WTC11 (cell line): ENCODE measurements at regions not wholly inside any gene's neighbourhood (a gene's known extent, or its start where the extent isn't known, plus 50 kb on each side); places are given as distances from the start of the nearest gene placed in this dataset.
"Not testable (repeated sequence)": the region's sequence is repeated elsewhere in the genome, so short reads cannot be mapped to it uniquely, and the experiment has no call there.

Source experiments
- ATAC-seq: fragments of 200-7000 bp; cut with Tn5 transposase; 2 replicates; pipeline ENCODE4 v1.10.0; 2021; ENCODE audit warnings: mild to moderate bottlenecking, moderate library complexity
- CTCF ChIA-PET: fragments of 300-600 bp; sonication (Branson Sonifier 250); formaldehyde crosslinking; loops from one replicate; lab custom pipeline; 2021; ENCODE audit warnings: antibody characterized with exemption; lab: Charles Lee
- POLR2A ChIA-PET: fragments of 350-600 bp; sonication (Branson Sonifier 250); formaldehyde crosslinking; loops from one replicate; lab custom pipeline; 2021; ENCODE audit warnings: antibody characterized with exemption; lab: Charles Lee
- DNase-seq: peaks from one replicate; pipeline ENCODE4 v3.0.0; 2021; ENCODE audit warnings: low spot score
- H3K27ac Mint-ChIP-seq: 2 replicates; pipeline ENCODE4 v1.8.0; 2021; ENCODE audit warnings: mixed read lengths
- H3K27me3 Mint-ChIP-seq: 2 replicates; pipeline ENCODE4 v1.8.0; 2021; ENCODE audit warnings: low read depth, mild to moderate bottlenecking, moderate library complexity, mixed read lengths
- H3K36me3 Mint-ChIP-seq: 2 replicates; pipeline ENCODE4 v1.8.0; 2021; ENCODE audit warnings: mixed read lengths
- H3K4me1 Mint-ChIP-seq: 2 replicates; pipeline ENCODE4 v1.8.0; 2022; ENCODE audit warnings: mixed read lengths
- H3K4me3 Mint-ChIP-seq: 2 replicates; pipeline ENCODE4 v1.8.0; 2021; ENCODE audit warnings: mild to moderate bottlenecking, moderate library complexity, mixed read lengths
- H3K9me3 Mint-ChIP-seq: 2 replicates; pipeline ENCODE4 v1.8.0; 2021; ENCODE audit warnings: mixed read lengths
- AFF4 ChIP-seq: sonication (generic); formaldehyde crosslinking; IDR thresholded peaks from 2 replicates; pipeline ENCODE4 v1.8.1; 2023; ENCODE audit warnings: mild to moderate bottlenecking, missing genetic modification reagents, borderline replicate concordance
- AR ChIP-seq: fragments of 250-450 bp; sonication (Bioruptor Pico); IDR thresholded peaks from 2 replicates; pipeline ENCODE4 v1.9.0; 2021; ENCODE audit warnings: mild to moderate bottlenecking
- CTCF ChIP-seq: fragments of 200-600 bp; IDR thresholded peaks from 2 replicates; pipeline ENCODE4 v1.8.0; 2022; ENCODE audit warnings: antibody characterized with exemption
- FOXJ3 ChIP-seq: sonication (generic); formaldehyde crosslinking; IDR thresholded peaks from 2 replicates; pipeline ENCODE4 v1.9.0; 2021; ENCODE audit warnings: missing genetic modification reagents, mild to moderate bottlenecking, borderline replicate concordance
- NR2C2 ChIP-seq: sonication (generic); formaldehyde crosslinking; IDR thresholded peaks from 2 replicates; pipeline ENCODE4 v1.8.0; 2022; ENCODE audit warnings: mild to moderate bottlenecking, missing genetic modification reagents
- PRRX2 ChIP-seq: fragments of 250-450 bp; sonication (Bioruptor Pico); IDR thresholded peaks from 2 replicates; pipeline ENCODE4 v1.8.0; 2021; ENCODE audit warnings: mild to moderate bottlenecking
- STAT6 ChIP-seq: sonication (generic); formaldehyde crosslinking; conservative IDR thresholded peaks from 2 replicates; pipeline ENCODE4 v1.8.1; 2023; ENCODE audit warnings: mild to moderate bottlenecking, low read depth, missing genetic modification reagents, moderate library complexity
- ZNF121 ChIP-seq: sonication (generic); formaldehyde crosslinking; IDR thresholded peaks from 2 replicates; pipeline ENCODE4 v1.8.0; 2023; ENCODE audit warnings: missing genetic modification reagents

GRCh38 chr6:66508433-66508832 lies 801.4 kb upstream of the EYS start:
- ChIA-PET POLR2A (no interaction called here), CTCF (no interaction called here)
- no peak for ATAC-seq

GRCh38 chr6:66499851-66500250 lies 792.8 kb upstream of the EYS start:
- H3K9me3 Mint-ChIP-seq: peaks cover 54% of the 10 kb centered on the region
- CTCF ChIA-PET: no interaction called here
- no peak overlapping the region for H3K4me3 Mint-ChIP-seq

More at GRCh38 chr6:66508433-66508832, 801.4 kb upstream of the EYS start:
- Mint-ChIP-seq H3K36me3 (peaks cover 28% of the 10 kb centered on the region), H3K4me3 (no peak overlapping the region)
- TF ChIP-seq PRRX2 (CRISPR knock-in tag) (no peak), FOXJ3 (CRISPR knock-in tag) (no peak)
- TF ChIP-seq, all 79 proteins: peak for 0
- no peak for DNase-seq
- H3K4me1 Mint-ChIP-seq: peaks cover 9% of the 10 kb centered on the region
- H3K9me3 Mint-ChIP-seq: peaks cover 44% of the 10 kb centered on the region
- H3K27ac Mint-ChIP-seq: no peak overlapping the region
- no peaks in the 10 kb centered on the region; the same call in 1 of the 2 replicates for H3K27me3 Mint-ChIP-seq

GRCh38 chr6:66496659-66497058 lies 789.6 kb upstream of the EYS start:
- TF ChIP-seq CTCF (0 out of 2 replicates have a peak, but pooled peaks have one; percentile 27), PRRX2 (CRISPR knock-in tag) (no peak), STAT6 (CRISPR knock-in tag) (no peak), ZNF121 (CRISPR knock-in tag) (no peak), AR (CRISPR knock-in tag) (no peak)
- Mint-ChIP-seq H3K36me3 (peaks cover 19% of the 10 kb centered on the region), H3K4me3 (no peak overlapping the region), H3K9me3 (peaks cover 64% of the 10 kb centered on the region), H3K27ac (no peak overlapping the region), H3K27me3 (no peaks in the 10 kb centered on the region; the same call in 1 of the 2 replicates), H3K4me1 (no peaks in the 10 kb centered on the region)
- POLR2A ChIA-PET: no interaction called here
- CTCF ChIA-PET: no interaction called here
- DNase-seq: no peak
- ATAC-seq: peak; percentile 87

More at GRCh38 chr6:66499851-66500250, 792.8 kb upstream of the EYS start:
- POLR2A ChIA-PET: no interaction called here
- ATAC-seq (no peak), DNase-seq (no peak)
- TF ChIP-seq AFF4 (CRISPR knock-in tag) (no peak), NR2C2 (CRISPR knock-in tag) (no peak)
- Mint-ChIP-seq H3K27ac (no peak overlapping the region), H3K27me3 (no peaks in the 10 kb centered on the region; the same call in 1 of the 2 replicates), H3K4me1 (no peaks in the 10 kb centered on the region), H3K36me3 (peaks cover 14% of the 10 kb centered on the region)

GRCh38 chr6:66494643-66495042 lies 787.6 kb upstream of the EYS start:
- DNase-seq, POLR2A ChIA-PET, H3K27ac Mint-ChIP-seq, CTCF ChIA-PET, ATAC-seq, H3K4me3 Mint-ChIP-seq, H3K4me1 Mint-ChIP-seq, H3K27me3 Mint-ChIP-seq: not testable (repeated sequence)
- Mint-ChIP-seq H3K36me3 (peaks cover 32% of the 10 kb centered on the region), H3K9me3 (peaks cover 71% of the 10 kb centered on the region)
